ENCODE measurements at regions not wholly inside any gene's neighbourhood (a gene's known extent, or its start where the extent isn't known, plus 50 kb on each side); places are given as distances from the start of the nearest gene placed in this dataset.
A peak's percentile ranks its signal among the peaks of the same experiment; 100 is the strongest.
"Not testable (repeated sequence)": the region's sequence is repeated elsewhere in the genome, so short reads cannot be mapped to it uniquely, and the experiment has no call there.

- DNase-seq: peak; percentile 78
These were observed 408.3 kb upstream of the PLXNA2 start for GRCh38 chr1:208652296-208653160.

GRCh38 chr1:208653426-208653825, 409.2 kb upstream of the PLXNA2 start:
- no peak for DNase-seq

- DNase-seq: no peak
These were observed 410.1 kb upstream of the PLXNA2 start for GRCh38 chr1:208654241-208654640.

GRCh38 chr1:208665936-208666335, 421.8 kb upstream of the PLXNA2 start:
- no peak for DNase-seq

- no peak for DNase-seq
These were observed 424.8 kb upstream of the PLXNA2 start for GRCh38 chr1:208668991-208669390.

- DNase-seq: no peak
These were observed 426.6 kb upstream of the PLXNA2 start for GRCh38 chr1:208670778-208671177.

GRCh38 chr1:208681878-208682663, 437.9 kb upstream of the PLXNA2 start:
- no peak for DNase-seq

- DNase-seq: no peak
These were observed 438.5 kb upstream of the PLXNA2 start for GRCh38 chr1:208682664-208683013.

- no peak for DNase-seq
These were observed 439.0 kb upstream of the PLXNA2 start for GRCh38 chr1:208683141-208683540.

- no peak for DNase-seq
These were observed 440.0 kb upstream of the PLXNA2 start for GRCh38 chr1:208684192-208684591.

GRCh38 chr1:208686592-208686991, 442.4 kb upstream of the PLXNA2 start:
- DNase-seq: no peak

- DNase-seq: no peak
These were observed 444.6 kb upstream of the PLXNA2 start for GRCh38 chr1:208688656-208689315.

GRCh38 chr1:208691012-208691411, 446.8 kb upstream of the PLXNA2 start:
- DNase-seq: peak; percentile 31

- no peak for DNase-seq
These were observed 465.8 kb upstream of the PLXNA2 start for GRCh38 chr1:208709981-208710380.

GRCh38 chr1:208714323-208714722, 470.1 kb upstream of the PLXNA2 start:
- no peak for DNase-seq

GRCh38 chr1:208717525-208717924, 473.3 kb upstream of the PLXNA2 start:
- DNase-seq: no peak

- DNase-seq: no peak
These were observed 478.4 kb upstream of the PLXNA2 start for GRCh38 chr1:208722592-208722991.

GRCh38 chr1:208724079-208724478, 479.9 kb upstream of the PLXNA2 start:
- no peak for DNase-seq

- no peak for DNase-seq
These were observed 484.6 kb upstream of the PLXNA2 start for GRCh38 chr1:208728815-208729214.

- DNase-seq: peak; percentile 72
These were observed 488.0 kb upstream of the PLXNA2 start for GRCh38 chr1:208731981-208732821.

- DNase-seq: no peak
These were observed 493.0 kb upstream of the PLXNA2 start for GRCh38 chr1:208737161-208737560.

GRCh38 chr1:208737922-208738321, 493.7 kb upstream of the PLXNA2 start:
- no peak for DNase-seq

GRCh38 chr1:208739636-208740035, 495.5 kb upstream of the PLXNA2 start:
- not testable (repeated sequence) for DNase-seq

All from DMS79 treated with DMSO at 0.1 percent for 48 hours (cell line).